ENCODE measurements at regions not wholly inside any gene's neighbourhood (a gene's known extent, or its start where the extent isn't known, plus 50 kb on each side); places are given as distances from the start of the nearest gene placed in this dataset.
"Not testable (repeated sequence)": the region's sequence is repeated elsewhere in the genome, so short reads cannot be mapped to it uniquely, and the experiment has no call there.

- DNase-seq (ENCODE audit: insufficient read length, low spot score); FAIRE-seq: not testable (repeated sequence)
Observed at GRCh38 chr2:91809391-91809790, 3061.8 kb upstream of the TEKT4 start.

GRCh38 chr2:91839904-91840868 is 3031.0 kb upstream of the TEKT4 start:
- no peak for TF ChIP-seq POLR2A (IDR thresholded peaks at IDR 0.05; ENCODE audit: low read depth, low read length)
- DNase-seq (ENCODE audit: insufficient read length, low spot score) (no peak), FAIRE-seq (no peak)

- not testable (repeated sequence) for DNase-seq (ENCODE audit: insufficient read length, low spot score); FAIRE-seq
Observed at GRCh38 chr2:91842264-91842663, 3029.0 kb upstream of the TEKT4 start.

GRCh38 chr2:91842913-91843312 is 3028.3 kb upstream of the TEKT4 start:
- FAIRE-seq; DNase-seq (ENCODE audit: insufficient read length, low spot score): not testable (repeated sequence)

DNA sequence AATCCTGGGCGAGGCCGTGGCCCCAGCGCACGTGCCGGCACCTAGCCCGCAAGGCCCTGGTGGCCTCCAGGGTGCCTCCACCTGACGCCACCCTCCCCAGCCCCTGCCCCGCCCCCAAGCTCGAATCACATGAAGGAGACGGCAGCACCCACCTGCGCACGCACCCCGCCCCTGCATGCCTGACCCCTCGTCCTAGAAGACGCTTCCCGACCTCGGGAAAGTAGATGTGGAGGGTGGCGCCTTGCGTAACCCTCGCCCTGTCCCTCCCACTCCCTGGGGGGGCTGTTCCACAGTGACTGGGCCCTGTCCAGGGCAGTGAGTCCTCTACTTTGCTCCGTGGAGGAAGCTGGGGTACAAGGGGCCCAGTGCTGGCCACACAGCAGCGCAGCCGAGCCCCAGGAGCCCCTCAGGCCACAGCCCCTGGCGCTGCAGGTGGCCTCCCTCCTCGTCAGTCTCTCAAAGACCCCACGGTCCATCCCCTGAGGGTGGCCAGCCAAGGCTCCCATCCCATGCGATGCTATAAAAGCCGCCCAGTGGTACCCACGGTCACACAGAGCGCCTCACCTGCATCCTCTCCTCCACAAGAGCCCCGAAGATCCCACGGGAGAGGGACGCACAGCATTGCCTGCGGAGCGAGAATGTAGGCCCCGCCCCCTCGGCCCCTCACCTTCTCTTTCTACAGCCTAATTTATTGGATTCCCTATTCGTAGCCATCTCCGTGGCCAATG is 3027.3 kb upstream of the TEKT4 start:
- not testable (repeated sequence) for FAIRE-seq; DNase-seq (ENCODE audit: insufficient read length, low spot score)

- not testable (repeated sequence) for FAIRE-seq; DNase-seq (ENCODE audit: insufficient read length, low spot score)
Observed at GRCh38 chr2:91844451-91844825, 3026.8 kb upstream of the TEKT4 start.

- FAIRE-seq; DNase-seq (ENCODE audit: insufficient read length, low spot score): not testable (repeated sequence)
Observed at GRCh38 chr2:91846388-91846787, 3024.8 kb upstream of the TEKT4 start.

DNA sequence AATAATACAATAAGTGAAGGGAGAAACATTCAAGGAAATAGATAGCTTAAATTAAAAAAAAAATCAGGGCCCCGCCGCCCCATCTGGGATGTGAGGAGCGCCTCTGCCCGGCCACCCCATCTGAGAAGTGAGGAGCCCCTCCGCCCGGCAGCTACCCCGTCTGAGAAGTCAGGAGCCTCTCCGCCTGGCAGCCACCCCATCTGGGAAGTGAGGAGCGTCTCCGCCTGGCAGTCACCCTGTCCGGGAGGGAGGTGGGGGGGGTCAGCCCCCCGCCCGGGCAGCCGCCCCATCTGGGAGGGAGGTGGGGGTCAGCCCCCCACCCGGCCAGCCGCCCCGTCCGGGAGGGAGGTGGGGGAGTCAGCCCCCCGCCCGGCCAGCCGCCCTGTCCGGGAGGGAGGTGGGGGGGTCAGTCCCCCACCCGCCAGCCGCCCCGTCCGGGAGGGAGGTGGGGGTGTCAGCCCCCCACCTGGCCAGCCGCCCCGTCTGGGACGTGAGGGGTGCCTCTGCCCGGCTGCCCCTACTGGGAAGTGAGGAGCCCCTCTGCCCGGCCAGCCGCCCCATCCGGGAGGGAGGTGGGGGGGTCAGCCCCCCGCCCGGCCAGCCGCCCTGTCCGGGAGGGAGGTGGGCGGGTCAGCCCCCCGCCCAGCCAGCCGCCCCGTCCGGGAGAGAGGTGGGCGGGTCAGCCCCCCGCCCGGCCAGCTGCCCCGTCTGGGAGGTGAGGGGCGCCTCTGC is 3019.4 kb upstream of the TEKT4 start:
- not testable (repeated sequence) for FAIRE-seq; DNase-seq (ENCODE audit: insufficient read length, low spot score)

DNA sequence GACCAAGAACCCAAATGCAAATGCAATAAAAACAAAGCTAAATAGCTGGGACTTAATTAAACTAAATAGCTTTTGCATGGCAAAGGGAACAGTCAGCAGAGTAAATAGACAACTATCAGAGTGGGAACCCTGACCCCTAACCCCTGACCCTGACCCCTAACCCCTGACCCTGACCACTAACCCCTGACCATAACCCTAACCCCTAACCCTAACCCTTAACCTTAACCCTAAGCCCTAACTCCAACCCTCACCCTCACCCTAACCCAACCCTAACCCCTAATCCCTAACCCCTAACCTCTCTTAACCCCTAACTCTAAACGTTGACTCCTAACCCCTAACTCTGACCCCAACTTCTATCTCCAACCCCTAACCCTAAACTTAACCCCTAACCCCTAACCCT is 3014.3 kb upstream of the TEKT4 start:
- not testable (repeated sequence) for DNase-seq (ENCODE audit: insufficient read length, low spot score)

GRCh38 chr2:91857711-91858110 is 3013.5 kb upstream of the TEKT4 start:
- not testable (repeated sequence) for FAIRE-seq

More for the DNA sequence above, 3014.3 kb upstream of the TEKT4 start:
- not testable (repeated sequence) for FAIRE-seq

GRCh38 chr2:91871716-91872115 is 2999.5 kb upstream of the TEKT4 start:
- FAIRE-seq; DNase-seq (ENCODE audit: insufficient read length, low spot score): not testable (repeated sequence)

More at GRCh38 chr2:91857711-91858110, 3013.5 kb upstream of the TEKT4 start:
- DNase-seq (ENCODE audit: insufficient read length, low spot score): not testable (repeated sequence)

- FAIRE-seq; DNase-seq (ENCODE audit: insufficient read length, low spot score): not testable (repeated sequence)
Observed at GRCh38 chr2:91873416-91873815, 2997.8 kb upstream of the TEKT4 start.

DNA sequence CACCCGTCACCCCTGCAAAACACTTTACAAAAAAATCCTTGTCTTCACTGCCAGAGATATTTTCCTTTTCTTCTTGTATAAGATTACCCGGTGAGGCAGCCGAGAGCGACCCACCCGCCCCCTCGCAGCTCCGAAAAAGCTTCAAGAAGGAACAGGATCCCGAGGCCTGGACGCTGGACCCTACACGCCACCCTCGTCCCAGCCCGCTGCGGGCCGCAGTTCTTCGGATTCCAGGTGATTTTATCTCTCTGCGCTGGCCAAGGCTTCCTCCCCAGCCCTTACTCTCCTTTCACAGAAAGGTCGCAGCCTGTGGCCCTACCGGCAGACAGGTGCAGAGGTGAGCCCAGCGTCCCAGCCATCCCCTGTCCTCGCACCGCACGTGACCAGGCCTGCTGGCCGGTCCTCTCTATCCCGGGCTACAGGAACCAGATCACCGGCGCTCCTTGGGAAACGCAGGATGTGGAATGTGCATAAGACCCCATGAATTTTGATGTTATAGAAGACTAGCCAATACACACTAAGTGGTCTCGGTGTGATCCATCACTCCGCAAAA is 2993.5 kb upstream of the TEKT4 start:
- FAIRE-seq; DNase-seq (ENCODE audit: insufficient read length, low spot score): not testable (repeated sequence)

- not testable (repeated sequence) for DNase-seq (ENCODE audit: insufficient read length, low spot score); FAIRE-seq
Observed at GRCh38 chr2:91895091-91895490, 2976.1 kb upstream of the TEKT4 start.

- not testable (repeated sequence) for FAIRE-seq; DNase-seq (ENCODE audit: insufficient read length, low spot score)
Observed at GRCh38 chr2:91917602-91918001, 2953.6 kb upstream of the TEKT4 start.

Data from H54 (cell line).